ENCODE measurements at regions not wholly inside any gene's neighbourhood (a gene's known extent, or its start where the extent isn't known, plus 50 kb on each side); places are given as distances from the start of the nearest gene placed in this dataset.

GRCh38 chr5:3344671-3345070 is 251.0 kb upstream of the IRX1 start:
- DNase-seq (ENCODE audit: low read depth in 4 of 4, low spot score in 3 of 4) = no peak

GRCh38 chr5:3343911-3344310 is 251.7 kb upstream of the IRX1 start:
- DNase-seq (ENCODE audit: low read depth in 4 of 4, low spot score in 3 of 4) = no peak

GRCh38 chr5:3343211-3343610 is 252.4 kb upstream of the IRX1 start:
- DNase-seq (ENCODE audit: low read depth in 4 of 4, low spot score in 3 of 4) = no peak

GRCh38 chr5:3342271-3343100 is 253.1 kb upstream of the IRX1 start:
- no peak for DNase-seq (ENCODE audit: low read depth in 4 of 4, low spot score in 3 of 4)

GRCh38 chr5:3341446-3342240 is 254.0 kb upstream of the IRX1 start:
- no peak for DNase-seq (ENCODE audit: low read depth in 4 of 4, low spot score in 3 of 4)

GRCh38 chr5:3340471-3340870 is 255.2 kb upstream of the IRX1 start:
- no peak for DNase-seq (ENCODE audit: low read depth in 4 of 4, low spot score in 3 of 4)

- no peak for DNase-seq (ENCODE audit: low read depth in 4 of 4, low spot score in 3 of 4)
Observed at GRCh38 chr5:3339798-3340115, 255.9 kb upstream of the IRX1 start.

GRCh38 chr5:3339092-3339797 is 256.4 kb upstream of the IRX1 start:
- DNase-seq (ENCODE audit: low read depth in 4 of 4, low spot score in 3 of 4) = no peak

- no peak for DNase-seq (ENCODE audit: low read depth in 4 of 4, low spot score in 3 of 4)
Observed at GRCh38 chr5:3337812-3338541, 257.7 kb upstream of the IRX1 start.

GRCh38 chr5:3336666-3337065 is 259.0 kb upstream of the IRX1 start:
- DNase-seq (ENCODE audit: low read depth in 4 of 4, low spot score in 3 of 4) = no peak

GRCh38 chr5:3335301-3335700 is 260.3 kb upstream of the IRX1 start:
- no peak for DNase-seq (ENCODE audit: low read depth in 4 of 4, low spot score in 3 of 4)

GRCh38 chr5:3333836-3334235 is 261.8 kb upstream of the IRX1 start:
- no peak for DNase-seq (ENCODE audit: low read depth in 4 of 4, low spot score in 3 of 4)

- DNase-seq (ENCODE audit: low read depth in 4 of 4, low spot score in 3 of 4) = no peak
Observed at GRCh38 chr5:3333105-3333504, 262.5 kb upstream of the IRX1 start.

GRCh38 chr5:3331819-3332218 is 263.8 kb upstream of the IRX1 start:
- DNase-seq (ENCODE audit: low read depth in 4 of 4, low spot score in 3 of 4) = no peak

GRCh38 chr5:3330442-3330841 is 265.2 kb upstream of the IRX1 start:
- DNase-seq (ENCODE audit: low read depth in 4 of 4, low spot score in 3 of 4) = no peak

- DNase-seq (ENCODE audit: low read depth in 4 of 4, low spot score in 3 of 4) = no peak
Observed at GRCh38 chr5:3329427-3329826, 266.2 kb upstream of the IRX1 start.

- no peak for DNase-seq (ENCODE audit: low read depth in 4 of 4, low spot score in 3 of 4)
Observed at GRCh38 chr5:3326841-3327232, 268.8 kb upstream of the IRX1 start.

- no peak for DNase-seq (ENCODE audit: low read depth in 4 of 4, low spot score in 3 of 4)
Observed at GRCh38 chr5:3325972-3326840, 269.4 kb upstream of the IRX1 start.

- DNase-seq (ENCODE audit: low read depth in 4 of 4, low spot score in 3 of 4) = no peak
Observed at GRCh38 chr5:3325201-3325971, 270.2 kb upstream of the IRX1 start.

Data from right renal pelvis (tissue), 4 donors.